Colonic mucosa (tissue), 4 donors: ENCODE measurements at regions not wholly inside any gene's neighbourhood (a gene's known extent, or its start where the extent isn't known, plus 50 kb on each side); places are given as distances from the start of the nearest gene placed in this dataset.
"Not testable (repeated sequence)": the region's sequence is repeated elsewhere in the genome, so short reads cannot be mapped to it uniquely, and the experiment has no call there.

ENCODE experiments used
- DNase-seq: peaks from one replicate; pipeline ENCODE4 v3.0.0-alpha.2; 2020
- H3K27ac ChIP-seq: fragments of 200-600 bp; one replicate; pipeline ENCODE4 v1.8.0; 2021
- H3K27me3 ChIP-seq: fragments of 200-600 bp; one replicate; pipeline ENCODE4 v1.8.0; 2021
- H3K36me3 ChIP-seq: fragments of 200-600 bp; one replicate; pipeline ENCODE4 v1.8.0; 2021
- H3K4me1 ChIP-seq: fragments of 200-600 bp; one replicate; pipeline ENCODE4 v1.8.0; 2021; ENCODE audit warnings: mild to moderate bottlenecking
- H3K4me3 ChIP-seq: fragments of 200-600 bp; one replicate; pipeline ENCODE4 v1.8.0; 2021
- H3K9ac ChIP-seq, 2 donors: one replicate each; pipeline ENCODE4 v1.7.0; 2013; ENCODE audit warnings: control low read depth in 2 of 2, low read depth in 2 of 2, low read length in 2 of 2
- H3K9me3 ChIP-seq: fragments of 200-600 bp; one replicate; pipeline ENCODE4 v1.8.0; 2021
- CTCF ChIP-seq: fragments of 200-600 bp; IDR thresholded peaks from one replicate; pipeline ENCODE4 v1.8.0; 2022; ENCODE audit warnings: antibody characterized with exemption, mild to moderate bottlenecking
- intact Hi-C: fragments of 100-400 bp; cut with DNase I; formaldehyde crosslinking; loops from one replicate; pipeline ENCODE4 v1.14.1; 2022
- donor health status: healthy.
- donor health status: DM: no; HTN: no; CAD: no.
- donor health status: DM: no; HTN: no; CAD: no.

- no peak for DNase-seq
- no peak overlapping the region for H3K4me3 ChIP-seq
- no peak for TF ChIP-seq CTCF
- no peak overlapping the region for H3K9ac ChIP-seq
- H3K27me3 ChIP-seq: no peaks in the 10 kb centered on the region
- no peak overlapping the region for H3K27ac ChIP-seq
- intact Hi-C loops: no loop called here
- no peaks in the 10 kb centered on the region for H3K9me3 ChIP-seq
- H3K36me3 ChIP-seq: no peaks in the 10 kb centered on the region
- no peaks in the 10 kb centered on the region for H3K4me1 ChIP-seq
These were observed 402.4 kb downstream of the ZFHX3 start for GRCh38 chr16:72645538-72645937.

GRCh38 chr16:72644911-72645310 is 403.0 kb downstream of the ZFHX3 start:
- intact Hi-C loops: no loop called here
- H3K9ac ChIP-seq: no peak overlapping the region
- H3K4me1 ChIP-seq: no peaks in the 10 kb centered on the region
- no peak for TF ChIP-seq CTCF
- no peak overlapping the region for H3K4me3 ChIP-seq
- H3K36me3 ChIP-seq: no peaks in the 10 kb centered on the region
- H3K27me3 ChIP-seq: no peaks in the 10 kb centered on the region
- H3K9me3 ChIP-seq: no peaks in the 10 kb centered on the region
- DNase-seq: no peak
- no peak overlapping the region for H3K27ac ChIP-seq

- H3K4me1 ChIP-seq: no peaks in the 10 kb centered on the region
- DNase-seq: no peak
- H3K9ac ChIP-seq: no peak overlapping the region
- no peaks in the 10 kb centered on the region for H3K36me3 ChIP-seq
- intact Hi-C loops: no loop called here
- no peaks in the 10 kb centered on the region for H3K27me3 ChIP-seq
- H3K9me3 ChIP-seq: no peaks in the 10 kb centered on the region
- no peak overlapping the region for H3K4me3 ChIP-seq
- TF ChIP-seq CTCF: no peak
- H3K27ac ChIP-seq: no peak overlapping the region
These were observed 408.4 kb downstream of the ZFHX3 start for GRCh38 chr16:72639494-72639893.

GRCh38 chr16:72637306-72637705 is 410.6 kb downstream of the ZFHX3 start:
- Histone ChIP-seq H3K36me3 (no peaks in the 10 kb centered on the region), H3K4me3 (no peak overlapping the region), H3K9me3 (no peaks in the 10 kb centered on the region), H3K27me3 (no peaks in the 10 kb centered on the region), H3K9ac (no peak overlapping the region), H3K27ac (no peak overlapping the region), H3K4me1 (no peaks in the 10 kb centered on the region)
- DNase-seq: no peak
- intact Hi-C loops: no loop called here
- no peak for TF ChIP-seq CTCF

- H3K9ac ChIP-seq: no peak overlapping the region
- H3K4me1 ChIP-seq: no peaks in the 10 kb centered on the region
- H3K27ac ChIP-seq: no peak overlapping the region
- H3K36me3 ChIP-seq: no peaks in the 10 kb centered on the region
- no peak for DNase-seq
- intact Hi-C loops: no loop called here
- no peaks in the 10 kb centered on the region for H3K27me3 ChIP-seq
- no peak overlapping the region for H3K4me3 ChIP-seq
- H3K9me3 ChIP-seq: no peaks in the 10 kb centered on the region
- no peak for TF ChIP-seq CTCF
These were observed 412.2 kb downstream of the ZFHX3 start for GRCh38 chr16:72635694-72636093.

GRCh38 chr16:72635104-72635503 is 412.8 kb downstream of the ZFHX3 start:
- intact Hi-C loops: no loop called here
- TF ChIP-seq CTCF: no peak
- Histone ChIP-seq H3K9me3 (no peaks in the 10 kb centered on the region), H3K4me3 (no peak overlapping the region), H3K4me1 (no peaks in the 10 kb centered on the region), H3K27ac (no peak overlapping the region), H3K36me3 (no peaks in the 10 kb centered on the region), H3K27me3 (no peaks in the 10 kb centered on the region), H3K9ac (no peak overlapping the region)
- no peak for DNase-seq

GRCh38 chr16:72627182-72627896 is 420.6 kb downstream of the ZFHX3 start:
- H3K9me3 ChIP-seq, intact Hi-C loops, H3K4me1 ChIP-seq, H3K36me3 ChIP-seq, H3K9ac ChIP-seq, H3K27me3 ChIP-seq: not testable (repeated sequence)
- Histone ChIP-seq H3K27ac (peak overlapping the region; percentile 63), H3K4me3 (peak overlapping the region; percentile 15)
- DNase-seq: peak; percentile 19
